HL-60 (cell line): ENCODE measurements at regions not wholly inside any gene's neighbourhood (a gene's known extent, or its start where the extent isn't known, plus 50 kb on each side); places are given as distances from the start of the nearest gene placed in this dataset.
"Not testable (repeated sequence)": the region's sequence is repeated elsewhere in the genome, so short reads cannot be mapped to it uniquely, and the experiment has no call there.

ENCODE experiments used
- POLR2AphosphoS5 ChIP-seq: IDR thresholded peaks from 2 replicates; pipeline ENCODE4 v1.6.1; 2012; ENCODE audit warnings: low read depth
- TF ChIP-seq, protein P1 (sequence below): IDR thresholded peaks from one replicate; pipeline ENCODE4 v1.5.1; 2011; ENCODE audit warnings: low read length, control low read depth, inconsistent platforms; ENCODE audit not compliant: insufficient read depth

DNA sequence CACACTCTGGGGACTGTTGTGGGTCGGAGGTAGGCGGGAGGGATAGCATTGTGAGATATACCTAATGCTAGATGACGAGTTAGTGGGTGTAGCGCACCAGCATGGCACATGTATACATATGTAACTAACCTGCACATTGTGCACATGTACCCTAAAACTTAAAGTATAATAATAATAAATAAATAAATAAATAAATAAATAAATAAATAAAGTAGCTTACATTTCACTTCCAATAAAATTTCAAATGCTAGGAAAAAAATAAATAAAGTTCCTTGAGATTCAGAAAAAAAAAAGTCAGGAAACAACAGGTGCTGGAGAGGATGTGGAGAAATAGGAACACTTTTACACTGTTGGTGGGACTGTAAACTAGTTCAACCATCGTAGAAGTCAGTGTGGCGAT, 353.5 kb upstream of the UBE2E2 start:
- TF ChIP-seq, protein P1, sequence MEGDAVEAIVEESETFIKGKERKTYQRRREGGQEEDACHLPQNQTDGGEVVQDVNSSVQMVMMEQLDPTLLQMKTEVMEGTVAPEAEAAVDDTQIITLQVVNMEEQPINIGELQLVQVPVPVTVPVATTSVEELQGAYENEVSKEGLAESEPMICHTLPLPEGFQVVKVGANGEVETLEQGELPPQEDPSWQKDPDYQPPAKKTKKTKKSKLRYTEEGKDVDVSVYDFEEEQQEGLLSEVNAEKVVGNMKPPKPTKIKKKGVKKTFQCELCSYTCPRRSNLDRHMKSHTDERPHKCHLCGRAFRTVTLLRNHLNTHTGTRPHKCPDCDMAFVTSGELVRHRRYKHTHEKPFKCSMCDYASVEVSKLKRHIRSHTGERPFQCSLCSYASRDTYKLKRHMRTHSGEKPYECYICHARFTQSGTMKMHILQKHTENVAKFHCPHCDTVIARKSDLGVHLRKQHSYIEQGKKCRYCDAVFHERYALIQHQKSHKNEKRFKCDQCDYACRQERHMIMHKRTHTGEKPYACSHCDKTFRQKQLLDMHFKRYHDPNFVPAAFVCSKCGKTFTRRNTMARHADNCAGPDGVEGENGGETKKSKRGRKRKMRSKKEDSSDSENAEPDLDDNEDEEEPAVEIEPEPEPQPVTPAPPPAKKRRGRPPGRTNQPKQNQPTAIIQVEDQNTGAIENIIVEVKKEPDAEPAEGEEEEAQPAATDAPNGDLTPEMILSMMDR: not testable (repeated sequence)
- TF ChIP-seq POLR2AphosphoS5: not testable (repeated sequence)
